GM12874 (cell line): ENCODE measurements at regions not wholly inside any gene's neighbourhood (a gene's known extent, or its start where the extent isn't known, plus 50 kb on each side); places are given as distances from the start of the nearest gene placed in this dataset.

Experiments
- TF ChIP-seq, protein P1 (sequence below): IDR thresholded peaks from 2 replicates; pipeline ENCODE4 v1.5.1; 2011; ENCODE audit warnings: low read depth, mild to moderate bottlenecking, control low read depth, low read length, moderate library complexity; ENCODE audit not compliant: insufficient read depth

DNA sequence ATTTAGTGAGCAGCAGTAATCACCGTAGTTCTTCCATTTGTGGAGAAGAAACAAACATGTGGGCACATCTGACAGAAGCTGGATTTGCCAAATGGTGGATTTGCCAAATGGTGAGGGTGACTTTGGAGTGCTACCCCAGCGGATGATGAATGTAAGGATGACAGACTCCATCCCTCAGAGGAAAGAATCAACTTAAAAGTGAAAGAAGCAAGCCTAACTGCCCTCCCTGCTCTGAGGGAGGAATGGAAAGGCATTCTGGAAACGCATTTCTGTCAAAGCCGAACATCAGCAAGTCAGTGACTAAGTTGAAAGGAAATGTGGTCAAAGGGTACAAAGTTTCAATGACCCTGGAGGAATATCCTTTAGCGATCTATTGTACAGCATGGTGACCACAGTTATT, 143.5 kb downstream of the GPBP1 start:
- TF ChIP-seq, protein P1, sequence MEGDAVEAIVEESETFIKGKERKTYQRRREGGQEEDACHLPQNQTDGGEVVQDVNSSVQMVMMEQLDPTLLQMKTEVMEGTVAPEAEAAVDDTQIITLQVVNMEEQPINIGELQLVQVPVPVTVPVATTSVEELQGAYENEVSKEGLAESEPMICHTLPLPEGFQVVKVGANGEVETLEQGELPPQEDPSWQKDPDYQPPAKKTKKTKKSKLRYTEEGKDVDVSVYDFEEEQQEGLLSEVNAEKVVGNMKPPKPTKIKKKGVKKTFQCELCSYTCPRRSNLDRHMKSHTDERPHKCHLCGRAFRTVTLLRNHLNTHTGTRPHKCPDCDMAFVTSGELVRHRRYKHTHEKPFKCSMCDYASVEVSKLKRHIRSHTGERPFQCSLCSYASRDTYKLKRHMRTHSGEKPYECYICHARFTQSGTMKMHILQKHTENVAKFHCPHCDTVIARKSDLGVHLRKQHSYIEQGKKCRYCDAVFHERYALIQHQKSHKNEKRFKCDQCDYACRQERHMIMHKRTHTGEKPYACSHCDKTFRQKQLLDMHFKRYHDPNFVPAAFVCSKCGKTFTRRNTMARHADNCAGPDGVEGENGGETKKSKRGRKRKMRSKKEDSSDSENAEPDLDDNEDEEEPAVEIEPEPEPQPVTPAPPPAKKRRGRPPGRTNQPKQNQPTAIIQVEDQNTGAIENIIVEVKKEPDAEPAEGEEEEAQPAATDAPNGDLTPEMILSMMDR, result no peak

DNA sequence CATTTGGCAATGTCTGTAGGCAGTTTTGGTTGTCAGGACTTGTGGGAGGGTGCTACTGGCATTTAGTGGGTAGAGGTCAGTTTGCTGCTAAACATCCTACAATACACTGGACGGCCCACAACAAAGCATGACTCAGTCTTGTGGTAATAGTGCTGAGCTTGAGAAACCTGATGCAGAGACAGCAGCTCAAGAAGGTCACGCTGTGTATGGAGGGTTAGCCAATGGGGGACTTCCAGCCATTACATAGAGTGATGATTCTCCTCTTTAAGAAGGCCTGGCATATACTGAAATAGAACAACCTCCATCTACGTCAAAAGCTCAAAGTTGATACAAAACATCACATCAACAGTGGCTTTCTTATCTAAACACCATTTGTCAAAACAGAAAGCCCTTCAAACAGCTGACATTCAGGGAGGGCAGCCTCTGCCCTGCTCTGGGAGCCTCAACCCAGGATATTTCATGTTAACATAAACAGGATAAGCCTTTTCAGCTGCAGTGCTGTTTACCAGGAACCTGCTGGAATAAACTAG, 143.0 kb downstream of the GPBP1 start:
- TF ChIP-seq, protein P1, result no peak

DNA sequence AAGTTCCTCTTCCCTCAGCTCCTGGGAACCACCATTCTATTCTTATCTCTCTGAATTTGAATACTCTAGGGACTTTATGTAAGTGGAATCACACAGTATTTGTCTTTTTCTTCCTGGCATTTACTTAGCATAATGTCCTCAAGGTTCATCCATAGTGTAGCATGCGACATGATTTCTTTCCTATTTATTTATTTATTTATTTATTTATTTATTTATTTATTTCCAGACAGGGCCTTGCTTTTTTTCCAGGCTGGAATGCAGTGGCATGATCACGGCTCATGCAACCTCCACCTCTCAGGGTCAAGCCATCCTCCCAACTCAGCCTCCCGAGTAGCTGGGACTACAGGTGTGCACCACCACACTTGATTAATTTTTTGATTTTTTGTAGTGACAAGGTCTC, 142.1 kb downstream of the GPBP1 start:
- TF ChIP-seq, protein P1, result no peak
